ENCODE measurements at regions not wholly inside any gene's neighbourhood (a gene's known extent, or its start where the extent isn't known, plus 50 kb on each side); places are given as distances from the start of the nearest gene placed in this dataset.

- no peaks in the 10 kb centered on the region for H3K79me2 ChIP-seq (ENCODE audit: control insufficient read depth, insufficient read depth, low read length)
- no peak overlapping the region for H2AFZ ChIP-seq (ENCODE audit: control insufficient read depth, low read length)
- FAIRE-seq (no peak), DNase-seq (ENCODE audit: low read depth, low spot score) (no peak)
- no peak overlapping the region for H3K4me3 ChIP-seq (ENCODE audit: control insufficient read depth in 2 of 3, extremely low read depth in 1 of 3, insufficient read depth in 2 of 3, low read depth in 1 of 3, low read length in 3 of 3)
- no peaks in the 10 kb centered on the region for H4K20me1 ChIP-seq (ENCODE audit: control insufficient read depth, extremely low read depth, insufficient read depth, low read length)
- no peaks in the 10 kb centered on the region for H3K4me1 ChIP-seq (ENCODE audit: control insufficient read depth, extremely low read depth, insufficient read depth, low read length)
- no peaks in the 10 kb centered on the region for H3K36me3 ChIP-seq (ENCODE audit: control insufficient read depth in 2 of 2, extremely low read depth in 1 of 2, insufficient read depth in 2 of 2, low read length in 2 of 2)
- H3K27me3 ChIP-seq (ENCODE audit: control insufficient read depth, extremely low read depth, insufficient read depth, low read length), result no peaks in the 10 kb centered on the region
- dilution Hi-C loops (cut with MboI; ENCODE audit: extremely low pct_ligation_motif_present, low sequenced_read_pairs), result no loop called here
- H3K9me3 ChIP-seq (ENCODE audit: control insufficient read depth, low read depth, low read length), result no peaks in the 10 kb centered on the region
- no peak overlapping the region for H3K9ac ChIP-seq (ENCODE audit: control insufficient read depth, extremely low read depth, insufficient read depth, low read length)
- H3K4me2 ChIP-seq (ENCODE audit: control insufficient read depth, extremely low read depth, insufficient read depth, low read depth, low read length), result no peak overlapping the region
- no peaks in the 10 kb centered on the region for H3K9me1 ChIP-seq (ENCODE audit: control insufficient read depth, extremely low read depth, insufficient read depth, low read length)
- TF ChIP-seq, protein P1, sequence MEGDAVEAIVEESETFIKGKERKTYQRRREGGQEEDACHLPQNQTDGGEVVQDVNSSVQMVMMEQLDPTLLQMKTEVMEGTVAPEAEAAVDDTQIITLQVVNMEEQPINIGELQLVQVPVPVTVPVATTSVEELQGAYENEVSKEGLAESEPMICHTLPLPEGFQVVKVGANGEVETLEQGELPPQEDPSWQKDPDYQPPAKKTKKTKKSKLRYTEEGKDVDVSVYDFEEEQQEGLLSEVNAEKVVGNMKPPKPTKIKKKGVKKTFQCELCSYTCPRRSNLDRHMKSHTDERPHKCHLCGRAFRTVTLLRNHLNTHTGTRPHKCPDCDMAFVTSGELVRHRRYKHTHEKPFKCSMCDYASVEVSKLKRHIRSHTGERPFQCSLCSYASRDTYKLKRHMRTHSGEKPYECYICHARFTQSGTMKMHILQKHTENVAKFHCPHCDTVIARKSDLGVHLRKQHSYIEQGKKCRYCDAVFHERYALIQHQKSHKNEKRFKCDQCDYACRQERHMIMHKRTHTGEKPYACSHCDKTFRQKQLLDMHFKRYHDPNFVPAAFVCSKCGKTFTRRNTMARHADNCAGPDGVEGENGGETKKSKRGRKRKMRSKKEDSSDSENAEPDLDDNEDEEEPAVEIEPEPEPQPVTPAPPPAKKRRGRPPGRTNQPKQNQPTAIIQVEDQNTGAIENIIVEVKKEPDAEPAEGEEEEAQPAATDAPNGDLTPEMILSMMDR (optimal IDR thresholded peaks at IDR 0.05 in 1 of 3, IDR thresholded peaks at IDR 0.05 in 1 of 3, conservative IDR thresholded peaks at IDR 0.05 in 1 of 3; ENCODE audit: extremely low read depth in 1 of 3, insufficient read depth in 2 of 3, low read length in 3 of 3), result no peak
- no peak for TF ChIP-seq EZH2 (IDR thresholded peaks at IDR 0.05; ENCODE audit: low read length)
- H3K27ac ChIP-seq (ENCODE audit: control insufficient read depth, insufficient read depth, low read length), result no peak overlapping the region
These were observed 284.9 kb downstream of the TMEM38B start for GRCh38 chr9:105979290-105979689.

DNA sequence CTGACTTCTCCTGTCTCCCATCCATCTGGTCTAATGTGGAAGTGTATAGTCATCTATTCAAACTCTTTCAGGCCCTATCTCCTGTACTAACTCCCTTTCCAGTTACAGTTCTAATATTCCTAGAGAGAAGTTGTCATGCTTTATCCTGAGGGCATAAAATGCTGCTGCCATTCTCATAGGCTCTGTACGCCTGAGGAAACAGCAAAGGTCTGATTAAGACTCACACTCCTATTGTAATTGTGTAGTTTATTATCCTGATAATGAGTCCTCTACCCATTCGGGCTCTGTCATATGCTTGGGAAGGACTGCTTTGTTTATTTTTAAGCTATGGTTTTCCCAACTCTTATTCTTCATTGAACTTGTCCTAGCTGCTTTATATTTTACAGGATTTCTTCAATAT, 290.4 kb downstream of the TMEM38B start:
- H3K36me3 ChIP-seq (ENCODE audit: control insufficient read depth in 2 of 2, extremely low read depth in 1 of 2, insufficient read depth in 2 of 2, low read length in 2 of 2), result no peaks in the 10 kb centered on the region
- H3K4me3 ChIP-seq (ENCODE audit: control insufficient read depth in 2 of 3, extremely low read depth in 1 of 3, insufficient read depth in 2 of 3, low read depth in 1 of 3, low read length in 3 of 3), result no peak overlapping the region
- no peaks in the 10 kb centered on the region for H3K27me3 ChIP-seq (ENCODE audit: control insufficient read depth, extremely low read depth, insufficient read depth, low read length)
- dilution Hi-C loops (cut with MboI; ENCODE audit: extremely low pct_ligation_motif_present, low sequenced_read_pairs), result no loop called here
- TF ChIP-seq, protein P1 (optimal IDR thresholded peaks at IDR 0.05 in 1 of 3, IDR thresholded peaks at IDR 0.05 in 1 of 3, conservative IDR thresholded peaks at IDR 0.05 in 1 of 3; ENCODE audit: extremely low read depth in 1 of 3, insufficient read depth in 2 of 3, low read length in 3 of 3), result no peak
- no peak for TF ChIP-seq EZH2 (IDR thresholded peaks at IDR 0.05; ENCODE audit: low read length)
- no peak for FAIRE-seq
- no peaks in the 10 kb centered on the region for H3K79me2 ChIP-seq (ENCODE audit: control insufficient read depth, insufficient read depth, low read length)
- no peak overlapping the region for H3K9ac ChIP-seq (ENCODE audit: control insufficient read depth, extremely low read depth, insufficient read depth, low read length)
- H3K27ac ChIP-seq (ENCODE audit: control insufficient read depth, insufficient read depth, low read length), result no peak overlapping the region
- H4K20me1 ChIP-seq (ENCODE audit: control insufficient read depth, extremely low read depth, insufficient read depth, low read length), result no peaks in the 10 kb centered on the region
- H3K9me3 ChIP-seq (ENCODE audit: control insufficient read depth, low read depth, low read length), result no peaks in the 10 kb centered on the region
- H2AFZ ChIP-seq (ENCODE audit: control insufficient read depth, low read length), result no peak overlapping the region
- no peak for DNase-seq (ENCODE audit: low read depth, low spot score)
- H3K4me1 ChIP-seq (ENCODE audit: control insufficient read depth, extremely low read depth, insufficient read depth, low read length), result no peaks in the 10 kb centered on the region
- H3K9me1 ChIP-seq (ENCODE audit: control insufficient read depth, extremely low read depth, insufficient read depth, low read length), result no peaks in the 10 kb centered on the region
- no peak overlapping the region for H3K4me2 ChIP-seq (ENCODE audit: control insufficient read depth, extremely low read depth, insufficient read depth, low read depth, low read length)
